ENCODE measurements at regions not wholly inside any gene's neighbourhood (a gene's known extent, or its start where the extent isn't known, plus 50 kb on each side); places are given as distances from the start of the nearest gene placed in this dataset.

DNA sequence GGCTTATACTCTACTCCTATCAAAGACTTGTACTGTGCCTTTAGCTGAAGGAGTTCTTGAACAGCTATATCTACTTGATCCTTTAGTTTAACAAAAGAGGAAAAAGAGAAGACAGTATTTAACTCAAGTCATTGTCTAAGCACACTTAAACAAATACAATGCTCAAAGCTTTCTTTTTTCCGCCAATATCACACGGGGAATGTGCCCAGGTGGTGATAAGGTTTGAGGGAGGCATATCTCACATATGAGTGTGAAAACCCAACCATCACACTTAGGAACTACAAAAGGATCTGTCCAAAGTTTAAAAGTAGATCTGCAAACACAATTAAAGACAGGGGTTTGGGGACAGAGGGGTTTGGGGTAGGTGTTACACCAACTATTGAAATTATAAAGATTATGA, 59.0 kb upstream of the SLC30A10 start:
- Histone ChIP-seq H3K4me3 (ENCODE audit: low read length) (no peak overlapping the region), H3K4me1 (ENCODE audit: control insufficient read depth, insufficient read depth, low read length) (no peaks in the 10 kb centered on the region), H3K27me3 (ENCODE audit: control insufficient read depth, insufficient read depth, low read length) (no peaks in the 10 kb centered on the region), H3K27ac (ENCODE audit: low read length) (no peak overlapping the region), H3K9me3 (ENCODE audit: control insufficient read depth, insufficient read depth, low read length) (no peaks in the 10 kb centered on the region), H3K36me3 (ENCODE audit: control insufficient read depth, insufficient read depth, low read length) (peaks cover 49% of the 10 kb centered on the region)
- H3K36me3 Mint-ChIP-seq, result peaks cover 7% of the 10 kb centered on the region
- H3K9me3 Mint-ChIP-seq, result no peaks in the 10 kb centered on the region
- H3K27ac Mint-ChIP-seq, result no peak overlapping the region
- no peak for DNase-seq
- intact Hi-C loops (cut with micrococcal nuclease), result no loop called here
- TF ChIP-seq CTCF (IDR thresholded peaks at IDR 0.05), result no peak
- peaks cover 0 to 4% of the 10 kb centered on the region in 2 donors for H3K4me1 Mint-ChIP-seq
- ATAC-seq, result no peak
- no peaks in the 10 kb centered on the region for H3K27me3 Mint-ChIP-seq (ENCODE audit: low read depth in 2 of 2)
- no peak overlapping the region for H3K4me3 Mint-ChIP-seq
- no CpG with 5 or more reads among the region's 2 CpGs for WGBS (ENCODE audit: insufficient coverage)

- no peaks in the 10 kb centered on the region for H3K9me3 ChIP-seq (ENCODE audit: control insufficient read depth, insufficient read depth, low read length)
- WGBS (ENCODE audit: insufficient coverage), result no CpG with 5 or more reads among the region's 3 CpGs
- H3K9me3 Mint-ChIP-seq, result no peaks in the 10 kb centered on the region
- H3K27ac ChIP-seq (ENCODE audit: low read length), result no peak overlapping the region
- peaks cover 0 to 4% of the 10 kb centered on the region in 2 donors for H3K4me1 Mint-ChIP-seq
- H3K27ac Mint-ChIP-seq, result no peak overlapping the region
- no peak overlapping the region for H3K4me3 ChIP-seq (ENCODE audit: low read length)
- H3K27me3 Mint-ChIP-seq (ENCODE audit: low read depth in 2 of 2), result no peaks in the 10 kb centered on the region
- H3K36me3 Mint-ChIP-seq, result peaks cover 9% of the 10 kb centered on the region
- H3K4me3 Mint-ChIP-seq, result no peak overlapping the region
- H3K36me3 ChIP-seq (ENCODE audit: control insufficient read depth, insufficient read depth, low read length), result peaks cover 66% of the 10 kb centered on the region
- no peaks in the 10 kb centered on the region for H3K27me3 ChIP-seq (ENCODE audit: control insufficient read depth, insufficient read depth, low read length)
- H3K4me1 ChIP-seq (ENCODE audit: control insufficient read depth, insufficient read depth, low read length), result no peaks in the 10 kb centered on the region
- DNase-seq (no peak), ATAC-seq (no peak)
- no peak for TF ChIP-seq CTCF (IDR thresholded peaks at IDR 0.05)
- intact Hi-C loops (cut with micrococcal nuclease), result no loop called here
Observed at GRCh38 chr1:219985169-219985568, 56.8 kb upstream of the SLC30A10 start.

All from natural killer cell (primary cell).